ENCODE measurements at regions not wholly inside any gene's neighbourhood (a gene's known extent, or its start where the extent isn't known, plus 50 kb on each side); places are given as distances from the start of the nearest gene placed in this dataset.

DNA sequence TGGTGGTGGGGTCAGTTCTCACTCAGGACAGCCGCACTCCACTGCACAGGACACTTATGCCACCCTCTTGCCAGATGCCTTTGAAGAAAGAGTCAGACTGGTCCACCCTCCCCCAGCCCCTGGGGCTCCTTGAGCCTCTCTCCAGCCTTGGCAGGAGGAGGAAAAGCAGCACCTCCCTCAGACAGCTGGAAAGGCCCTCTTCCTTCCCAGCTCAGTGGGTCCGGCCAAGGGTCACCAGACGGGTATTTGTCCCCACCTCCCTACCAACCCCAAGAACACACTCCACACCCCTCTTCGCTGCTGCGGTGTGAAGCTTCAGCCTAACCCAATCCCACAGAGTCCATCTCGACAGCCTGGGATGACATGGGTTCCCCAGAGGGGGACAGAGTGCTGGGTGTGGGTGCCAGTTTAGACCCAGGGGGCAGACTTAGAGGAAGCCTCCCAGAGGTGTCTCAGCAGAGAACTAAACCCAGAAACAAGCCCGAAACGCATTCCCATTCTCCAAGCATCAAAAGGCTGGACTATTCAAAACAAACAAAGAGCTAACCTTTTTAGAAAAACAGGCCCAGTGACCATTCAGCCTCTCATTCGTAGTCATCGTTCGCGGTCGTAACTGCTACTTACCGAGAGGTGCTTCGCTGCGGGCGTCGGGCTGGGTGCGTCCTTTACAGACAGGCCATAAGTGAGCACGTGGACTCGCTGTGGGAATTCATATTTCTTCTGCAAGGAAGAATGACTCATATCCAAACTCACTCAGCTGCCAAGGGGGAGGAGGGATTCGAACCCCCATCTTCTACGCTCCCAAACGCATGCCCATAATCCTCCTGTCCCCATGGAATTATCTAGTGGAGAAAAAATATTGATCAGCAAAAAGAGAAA, 57.5 kb upstream of the ANO1 start:
- no peaks in the 10 kb centered on the region for H3K9me3 ChIP-seq (ENCODE audit: low read length)
- no peak for TF ChIP-seq EZH2 (IDR thresholded peaks at IDR 0.05; ENCODE audit: borderline replicate concordance, low read length)
- no peak for TF ChIP-seq CTCF (IDR thresholded peaks at IDR 0.05; ENCODE audit: low read length)
- no peaks in the 10 kb centered on the region for H3K36me3 ChIP-seq (ENCODE audit: insufficient read depth, low read length)
- no peak overlapping the region for H3K9ac ChIP-seq (ENCODE audit: low read length)
- H3K27ac ChIP-seq (ENCODE audit: low read depth, low read length, poor library complexity, severe bottlenecking): no peak overlapping the region
- H3K79me2 ChIP-seq (ENCODE audit: insufficient read depth, low read length): no peaks in the 10 kb centered on the region
- H3K9me2 ChIP-seq (ENCODE audit: low read depth, low read length): no peaks in the 10 kb centered on the region
- no peaks in the 10 kb centered on the region for H3K27me3 ChIP-seq (ENCODE audit: insufficient read depth, low read length)
- no peaks in the 10 kb centered on the region for H3F3A ChIP-seq (ENCODE audit: insufficient read depth, low read length)
- no peaks in the 10 kb centered on the region for H3K4me1 ChIP-seq (ENCODE audit: insufficient read depth, low read length, severe bottlenecking)
- no peak overlapping the region for H2AFZ ChIP-seq (ENCODE audit: low read length)
- no peaks in the 10 kb centered on the region for H4K20me1 ChIP-seq (ENCODE audit: insufficient read depth, low read length)
- no peak overlapping the region for H3K4me3 ChIP-seq (ENCODE audit: low read depth, low read length, poor library complexity, severe bottlenecking)
- H3K4me2 ChIP-seq (ENCODE audit: low read length): no peak overlapping the region

- H3K27me3 ChIP-seq (ENCODE audit: insufficient read depth, low read length): no peaks in the 10 kb centered on the region
- no peaks in the 10 kb centered on the region for H3F3A ChIP-seq (ENCODE audit: insufficient read depth, low read length)
- H3K4me2 ChIP-seq (ENCODE audit: low read length): no peak overlapping the region
- H3K4me1 ChIP-seq (ENCODE audit: insufficient read depth, low read length, severe bottlenecking): no peaks in the 10 kb centered on the region
- H3K79me2 ChIP-seq (ENCODE audit: insufficient read depth, low read length): no peaks in the 10 kb centered on the region
- H3K9ac ChIP-seq (ENCODE audit: low read length): no peak overlapping the region
- no peaks in the 10 kb centered on the region for H4K20me1 ChIP-seq (ENCODE audit: insufficient read depth, low read length)
- TF ChIP-seq CTCF (IDR thresholded peaks at IDR 0.05; ENCODE audit: low read length) (no peak), EZH2 (IDR thresholded peaks at IDR 0.05; ENCODE audit: borderline replicate concordance, low read length) (no peak)
- H3K9me3 ChIP-seq (ENCODE audit: low read length): no peaks in the 10 kb centered on the region
- H2AFZ ChIP-seq (ENCODE audit: low read length): no peak overlapping the region
- no peak overlapping the region for H3K4me3 ChIP-seq (ENCODE audit: low read depth, low read length, poor library complexity, severe bottlenecking)
- no peak overlapping the region for H3K27ac ChIP-seq (ENCODE audit: low read depth, low read length, poor library complexity, severe bottlenecking)
- H3K9me2 ChIP-seq (ENCODE audit: low read depth, low read length): no peaks in the 10 kb centered on the region
- H3K36me3 ChIP-seq (ENCODE audit: insufficient read depth, low read length): no peaks in the 10 kb centered on the region
Observed at GRCh38 chr11:70021586-70021985, 56.5 kb upstream of the ANO1 start.

- Histone ChIP-seq H3K4me2 (ENCODE audit: low read length) (no peak overlapping the region), H3K36me3 (ENCODE audit: insufficient read depth, low read length) (no peaks in the 10 kb centered on the region), H3K79me2 (ENCODE audit: insufficient read depth, low read length) (no peaks in the 10 kb centered on the region), H3K9ac (ENCODE audit: low read length) (no peak overlapping the region), H3K4me3 (ENCODE audit: low read depth, low read length, poor library complexity, severe bottlenecking) (no peak overlapping the region), H3K9me3 (ENCODE audit: low read length) (no peaks in the 10 kb centered on the region), H4K20me1 (ENCODE audit: insufficient read depth, low read length) (no peaks in the 10 kb centered on the region), H3F3A (ENCODE audit: insufficient read depth, low read length) (no peaks in the 10 kb centered on the region), H3K9me2 (ENCODE audit: low read depth, low read length) (no peaks in the 10 kb centered on the region), H3K27me3 (ENCODE audit: insufficient read depth, low read length) (no peaks in the 10 kb centered on the region), H2AFZ (ENCODE audit: low read length) (no peak overlapping the region), H3K4me1 (ENCODE audit: insufficient read depth, low read length, severe bottlenecking) (no peaks in the 10 kb centered on the region), H3K27ac (ENCODE audit: low read depth, low read length, poor library complexity, severe bottlenecking) (no peak overlapping the region)
- no peak for TF ChIP-seq EZH2 (IDR thresholded peaks at IDR 0.05; ENCODE audit: borderline replicate concordance, low read length)
- no peak for TF ChIP-seq CTCF (IDR thresholded peaks at IDR 0.05; ENCODE audit: low read length)
Observed at GRCh38 chr11:70024036-70024772, 53.9 kb upstream of the ANO1 start.

Data from OCI-LY1 (cell line).